ENCODE measurements at regions not wholly inside any gene's neighbourhood (a gene's known extent, or its start where the extent isn't known, plus 50 kb on each side); places are given as distances from the start of the nearest gene placed in this dataset.
"Not testable (repeated sequence)": the region's sequence is repeated elsewhere in the genome, so short reads cannot be mapped to it uniquely, and the experiment has no call there.

DNA sequence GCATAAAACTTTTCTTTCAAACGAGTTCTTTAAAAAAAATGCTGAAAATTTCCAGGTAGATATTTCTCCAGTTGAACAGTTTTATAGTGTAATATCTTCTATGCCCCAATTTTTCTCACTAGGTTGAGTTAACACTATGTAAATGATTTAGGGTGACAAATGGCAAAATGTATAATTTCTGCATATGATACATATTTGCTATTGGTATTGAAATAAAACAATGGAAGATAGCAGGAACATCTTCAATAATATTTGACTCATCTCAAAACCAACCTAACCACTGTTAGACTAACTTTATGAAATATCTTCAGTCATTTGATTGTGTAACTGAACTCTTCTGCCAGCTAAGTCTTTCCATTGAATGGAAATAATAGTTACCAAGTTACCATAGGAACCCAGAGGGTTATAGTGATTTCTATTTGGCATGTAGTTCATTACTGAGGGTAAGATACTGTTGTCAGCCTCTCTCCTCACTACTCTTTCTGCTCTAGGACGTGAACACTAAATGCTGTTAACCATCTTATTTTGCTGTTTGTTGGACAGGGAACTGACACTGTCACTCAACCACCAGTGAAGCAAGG is 824.7 kb upstream of the NECTIN3 start:
- DNase-seq = no peak

DNA sequence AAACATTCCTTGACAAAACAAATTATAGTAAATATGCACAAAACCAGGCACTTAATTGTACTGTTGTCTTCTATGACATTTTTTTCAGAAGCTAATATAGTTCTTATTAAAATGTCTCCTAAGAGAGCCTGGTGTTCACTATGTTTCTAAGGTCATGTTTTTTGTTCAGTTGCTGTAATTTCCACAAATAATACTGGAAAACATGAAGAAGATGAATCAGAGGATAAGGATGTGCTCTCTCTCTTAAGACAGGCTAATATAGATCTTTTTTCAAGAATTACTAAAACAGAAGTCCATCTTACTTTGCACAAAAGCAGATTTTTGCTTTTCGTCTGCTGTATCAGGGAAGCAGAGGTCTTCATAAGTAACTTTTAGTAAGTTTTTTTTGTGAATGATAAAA is 823.0 kb upstream of the NECTIN3 start:
- DNase-seq = no peak

DNA sequence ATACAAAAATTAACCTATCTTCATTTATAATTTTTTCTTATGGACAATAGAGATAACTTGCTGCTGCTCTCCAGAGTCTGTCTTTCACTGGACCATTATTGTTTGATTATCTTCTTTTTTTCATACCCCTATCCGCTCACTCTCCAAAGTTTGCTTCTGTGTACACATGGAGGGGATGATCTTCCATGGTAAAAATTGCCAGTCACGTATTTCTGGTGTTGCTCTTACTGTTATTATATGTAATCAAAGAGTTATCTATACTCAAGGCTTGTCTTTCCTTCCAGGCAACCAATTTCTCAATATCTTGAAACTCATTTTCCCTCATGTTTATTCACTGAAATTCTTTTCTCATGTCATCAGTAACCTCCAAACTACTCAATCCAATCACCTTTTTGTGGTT is 817.8 kb upstream of the NECTIN3 start:
- no peak for DNase-seq

DNA sequence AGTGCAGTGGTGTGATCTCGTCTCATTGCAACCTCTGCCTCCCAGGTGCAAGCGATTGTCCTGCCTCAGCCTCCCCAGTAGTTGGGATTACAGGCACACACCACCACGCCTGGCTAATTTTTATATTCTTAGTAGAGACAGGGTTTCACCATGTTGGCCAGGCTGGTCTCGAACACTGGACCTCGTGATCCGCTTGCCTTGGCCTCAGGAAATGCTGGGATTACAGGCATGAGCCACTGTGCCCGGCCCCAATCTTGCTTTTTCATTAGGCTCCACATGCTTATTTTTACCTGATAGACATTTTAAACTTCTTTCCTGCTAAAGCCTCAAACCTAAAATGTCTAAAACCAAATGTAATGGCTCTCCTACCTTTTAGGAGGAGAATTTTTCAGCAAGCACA is 817.0 kb upstream of the NECTIN3 start:
- no peak for DNase-seq

DNA sequence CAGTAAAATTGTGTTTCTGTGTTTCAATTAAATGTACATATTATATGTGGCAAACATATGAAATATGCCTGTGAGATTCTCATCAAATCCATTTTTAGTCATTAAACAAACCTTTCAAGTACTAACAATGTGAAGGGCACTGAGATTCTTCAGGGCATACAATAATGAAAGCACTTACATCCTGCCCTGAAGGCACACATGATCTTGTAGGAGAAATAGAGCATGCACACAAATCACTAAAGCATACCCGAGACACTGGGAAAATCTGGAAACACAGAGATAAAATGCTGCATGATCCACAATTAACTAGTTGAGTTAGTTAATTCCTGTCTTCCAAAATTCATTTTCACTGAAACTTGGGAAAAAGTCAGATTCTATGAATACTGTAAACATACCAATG is 810.5 kb upstream of the NECTIN3 start:
- DNase-seq = no peak

DNA sequence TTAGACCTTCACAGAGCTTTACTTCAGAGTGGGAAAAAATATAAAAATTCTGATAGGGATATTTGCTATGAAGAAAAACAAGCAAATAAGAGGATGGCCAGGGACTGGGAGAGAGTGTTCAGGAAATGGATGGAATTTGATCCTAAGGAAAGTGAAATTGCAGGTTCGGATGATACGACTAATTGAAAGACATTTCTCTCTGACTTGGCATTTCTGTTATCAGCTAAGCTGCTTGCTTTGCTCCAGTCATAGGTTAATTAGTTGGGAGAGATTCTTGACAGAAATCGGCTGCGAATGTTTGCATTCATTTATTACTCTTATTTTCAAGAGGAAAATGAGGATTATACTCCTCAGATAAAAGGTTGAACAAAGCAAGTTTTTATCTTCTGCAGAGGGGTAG is 808.7 kb upstream of the NECTIN3 start:
- no peak for DNase-seq

DNA sequence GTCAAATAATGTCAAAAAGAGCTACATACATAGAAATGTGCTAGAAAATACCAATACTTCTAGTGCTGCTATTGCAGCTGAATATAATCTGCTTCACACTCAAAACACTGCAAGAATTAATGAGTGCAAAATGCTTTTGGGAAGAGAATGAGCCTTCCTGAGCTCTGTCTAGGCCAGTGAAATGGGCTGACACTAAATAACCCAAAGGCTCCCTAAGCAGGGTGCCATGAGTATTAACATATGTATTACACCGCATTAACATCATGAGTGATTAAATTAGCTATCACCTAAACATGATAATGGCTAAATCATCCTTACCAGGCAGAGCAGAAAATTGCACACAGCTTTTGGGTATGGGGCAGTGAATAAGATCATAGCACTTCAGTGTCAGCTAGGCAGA is 806.3 kb upstream of the NECTIN3 start:
- no peak for DNase-seq

DNA sequence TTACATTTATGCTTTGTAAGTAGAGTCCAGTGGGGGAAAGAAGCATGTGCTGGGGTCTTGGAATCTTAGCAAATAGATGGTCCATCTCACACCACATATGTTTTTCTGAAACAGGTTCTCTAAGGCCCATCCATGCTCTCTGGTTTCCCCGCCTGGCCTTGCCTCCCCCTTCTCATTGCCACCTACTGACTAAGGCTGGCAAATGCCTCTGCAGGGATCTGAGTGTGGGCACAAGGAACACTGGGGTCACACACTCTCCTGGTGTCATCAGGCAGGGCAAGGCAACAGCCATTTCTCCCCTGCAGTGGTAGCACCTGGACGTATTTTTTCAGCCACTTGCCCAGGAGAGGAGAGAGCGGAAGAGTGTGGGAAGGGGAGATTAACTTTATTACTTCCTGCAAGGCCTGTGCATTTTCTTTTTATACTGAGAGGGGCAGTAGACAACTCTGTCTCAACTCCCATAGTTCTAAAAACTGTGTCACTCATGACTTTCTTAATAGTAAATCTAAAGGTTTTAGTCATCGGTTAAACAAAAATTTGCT is 804.2 kb upstream of the NECTIN3 start:
- DNase-seq = no peak

DNA sequence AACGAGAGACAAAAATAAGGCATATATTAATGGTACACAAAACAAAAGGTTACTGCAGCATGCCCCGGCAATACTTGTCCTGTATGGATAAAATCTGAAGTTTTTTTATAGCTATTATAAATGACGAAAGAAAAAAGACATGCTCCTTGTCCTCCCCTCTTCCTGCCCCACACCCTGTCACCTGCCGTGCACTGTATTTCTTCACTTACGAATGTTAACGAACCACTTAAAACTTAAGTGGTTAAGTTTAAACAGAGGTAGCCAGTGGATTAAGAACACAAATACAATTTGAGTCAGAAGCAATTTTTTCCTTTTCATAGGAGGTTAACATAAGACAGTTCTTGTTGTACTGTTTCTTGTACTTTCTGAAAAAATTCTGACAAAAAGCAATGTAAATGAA is 799.1 kb upstream of the NECTIN3 start:
- no peak for DNase-seq

DNA sequence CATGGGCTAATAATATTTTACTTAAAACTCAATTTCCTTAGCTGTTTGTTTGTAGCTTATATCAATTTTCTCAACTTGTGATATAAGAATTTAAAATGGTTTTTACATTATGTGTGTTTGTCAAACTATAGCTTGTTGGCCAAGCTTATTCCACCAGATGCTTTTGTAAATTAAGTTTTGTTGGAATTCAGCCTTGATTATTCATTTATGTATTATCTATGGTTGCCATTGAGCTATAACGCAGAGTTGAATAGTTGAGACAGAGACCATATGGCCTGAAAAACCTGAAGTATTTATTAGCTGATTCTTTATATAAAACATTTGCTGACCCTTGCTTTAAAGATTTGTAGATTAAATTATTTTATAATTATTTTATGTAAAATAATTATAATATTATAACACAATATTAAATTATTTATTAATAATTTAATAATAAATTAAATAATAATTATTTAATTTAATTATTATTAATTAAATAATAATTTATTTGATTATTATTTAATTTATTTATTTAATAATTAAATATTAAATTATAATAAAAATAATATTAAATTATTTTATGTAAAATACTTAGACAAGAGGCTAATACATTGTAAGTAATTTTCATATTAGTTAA is 779.6 kb upstream of the NECTIN3 start:
- no peak for DNase-seq

DNA sequence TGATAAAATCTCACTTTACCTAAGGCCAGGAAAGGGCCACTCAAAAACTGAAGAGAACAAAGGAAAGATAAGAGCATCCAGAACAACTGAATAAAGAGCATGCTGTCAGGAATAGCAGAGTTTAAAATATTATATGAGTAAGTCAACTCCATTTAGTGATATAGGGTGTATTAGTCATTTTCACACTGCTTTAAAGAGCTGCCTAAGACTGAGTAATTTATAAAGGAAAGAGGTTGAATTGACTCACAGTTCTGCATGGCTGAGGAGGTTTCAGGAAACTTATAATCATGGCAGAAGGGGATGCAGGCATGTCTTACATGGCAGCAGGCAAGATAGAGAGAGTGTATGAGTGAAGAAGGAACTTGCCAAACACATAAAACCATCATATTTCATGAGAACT is 778.0 kb upstream of the NECTIN3 start:
- DNase-seq = no peak

DNA sequence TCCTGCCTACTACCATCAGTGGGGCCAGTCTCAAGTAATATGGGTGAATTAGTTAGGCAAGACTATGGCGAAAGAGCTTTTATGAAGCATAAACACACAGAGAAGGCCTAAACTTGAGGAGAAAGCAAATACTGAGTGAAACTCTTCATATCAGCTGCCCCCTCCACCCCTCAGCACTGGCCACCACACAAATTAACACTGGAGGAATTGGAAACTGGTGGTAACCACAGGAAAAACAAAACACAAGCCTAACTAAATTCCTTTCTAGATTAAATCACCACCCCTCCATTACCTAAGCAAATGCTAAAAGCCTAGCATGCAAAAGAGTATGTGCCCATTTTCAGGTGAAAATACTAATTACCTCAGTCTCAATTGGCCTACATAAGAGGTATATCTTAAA is 774.7 kb upstream of the NECTIN3 start:
- DNase-seq = no peak

DNA sequence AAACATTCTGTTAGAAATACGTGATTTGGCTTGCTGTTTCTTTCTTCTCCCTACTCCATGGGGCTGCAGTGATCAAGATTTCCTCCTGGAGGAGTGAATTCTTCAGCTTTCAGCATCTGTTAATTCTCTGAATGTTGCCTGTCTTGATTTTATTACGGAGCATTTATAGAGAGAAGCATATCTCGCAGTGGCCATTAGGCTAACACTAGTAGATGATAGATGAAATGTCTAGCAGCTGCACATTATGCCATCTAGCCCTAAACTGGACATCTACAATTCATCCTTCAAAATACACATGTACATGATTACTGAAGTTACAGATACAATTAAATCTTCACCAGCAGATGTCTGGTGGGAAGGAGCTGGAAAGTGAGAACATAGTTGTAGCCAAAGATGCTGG is 769.8 kb upstream of the NECTIN3 start:
- no peak for DNase-seq

DNA sequence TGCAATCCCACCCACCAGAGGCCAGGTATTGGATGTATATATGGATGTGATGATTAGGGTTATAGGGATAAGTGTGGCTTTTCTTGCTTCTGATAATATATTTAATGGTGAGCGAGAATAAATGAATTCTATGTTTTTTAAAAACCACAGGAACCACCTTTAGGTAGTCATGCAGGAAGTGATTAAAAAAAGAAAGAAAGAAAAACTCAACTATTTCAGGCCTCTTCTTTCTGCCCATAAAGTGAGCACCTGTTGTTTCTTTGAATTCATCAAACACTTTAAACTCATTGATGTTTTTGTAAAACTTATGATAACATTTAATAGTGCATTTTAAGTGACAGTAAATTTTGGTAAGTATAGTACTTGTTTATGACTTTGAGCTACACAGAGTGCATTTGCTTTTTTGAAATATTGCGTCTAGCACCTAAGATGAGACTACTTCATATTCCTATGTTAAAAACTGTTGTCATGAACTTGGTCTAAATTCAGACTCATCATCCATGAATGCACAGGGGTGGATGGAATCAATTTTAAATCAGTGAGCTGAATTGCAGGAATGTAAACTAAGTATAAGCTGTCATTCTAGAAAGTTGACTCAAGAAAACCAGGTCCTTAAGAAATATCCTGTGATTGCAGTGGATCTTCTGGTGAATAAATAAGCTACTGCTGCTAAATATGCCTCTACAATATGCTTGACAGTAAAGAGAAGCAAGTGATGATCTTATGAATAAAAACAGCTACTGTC is 764.4 kb upstream of the NECTIN3 start:
- DNase-seq = no peak

DNA sequence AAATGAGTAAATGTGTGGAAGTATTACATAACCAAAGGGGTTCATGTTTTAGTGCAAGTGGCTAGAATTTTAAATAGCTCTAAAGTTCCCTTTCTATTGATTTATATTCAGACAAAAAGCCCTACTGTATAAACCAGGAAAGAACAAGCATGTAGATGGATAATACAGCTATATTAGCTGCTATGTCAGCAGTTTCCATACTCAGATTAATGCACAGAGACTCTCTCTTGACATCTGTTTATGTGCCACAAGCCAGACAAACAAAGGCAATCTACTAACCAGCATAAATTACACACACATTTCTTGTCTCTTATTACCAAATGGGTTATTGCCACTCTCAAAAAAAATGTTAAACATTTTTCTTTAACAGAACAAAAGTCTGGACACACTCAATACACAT is 760.1 kb upstream of the NECTIN3 start:
- DNase-seq = no peak

DNA sequence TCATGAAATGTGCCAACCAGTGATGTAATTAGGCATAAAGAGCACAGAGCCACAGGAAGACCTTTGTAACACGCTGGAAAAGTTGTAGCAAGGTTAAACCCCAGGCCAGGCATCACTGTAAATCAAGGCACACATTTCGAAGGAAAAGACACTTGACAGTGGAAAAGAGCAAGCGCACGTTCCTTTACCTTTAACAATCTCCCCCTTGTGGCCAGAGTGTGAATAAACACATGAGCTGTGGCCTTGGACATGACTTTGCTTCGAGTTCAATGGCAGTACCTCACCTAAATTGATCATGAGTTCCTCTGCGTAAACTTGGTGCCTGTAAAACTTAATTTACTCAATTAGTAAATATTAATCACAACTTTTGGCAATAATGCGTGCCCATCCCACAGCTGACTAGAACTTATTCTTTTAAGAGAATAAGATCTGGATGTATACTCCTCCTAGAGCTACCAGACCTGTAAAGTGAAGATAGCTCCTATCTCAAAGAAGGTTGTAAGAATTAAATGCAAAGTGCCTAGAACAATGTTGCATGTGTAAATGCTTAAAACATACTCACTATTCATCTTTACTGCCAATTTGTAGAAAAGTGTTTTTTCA is 757.0 kb upstream of the NECTIN3 start:
- DNase-seq = peak; percentile 36 to 71

DNA sequence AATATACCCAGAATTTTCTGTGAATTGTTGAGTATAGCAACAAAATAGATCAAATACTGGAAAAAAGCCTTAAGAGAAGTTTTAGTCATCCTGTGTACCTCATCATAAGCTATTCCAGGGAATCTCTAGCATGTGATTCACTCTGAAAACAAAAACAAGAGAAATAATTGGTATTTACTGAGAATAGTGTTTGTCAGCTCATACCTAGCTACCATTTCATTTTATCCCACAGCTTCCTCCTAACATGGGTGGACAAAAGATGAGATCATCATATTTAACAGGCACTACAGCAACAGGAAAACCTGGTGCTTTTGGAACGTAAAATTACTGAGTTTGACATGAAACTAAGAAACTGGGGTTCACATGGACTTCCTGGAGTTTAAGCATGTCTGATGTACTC is 753.5 kb upstream of the NECTIN3 start:
- no peak for DNase-seq

DNA sequence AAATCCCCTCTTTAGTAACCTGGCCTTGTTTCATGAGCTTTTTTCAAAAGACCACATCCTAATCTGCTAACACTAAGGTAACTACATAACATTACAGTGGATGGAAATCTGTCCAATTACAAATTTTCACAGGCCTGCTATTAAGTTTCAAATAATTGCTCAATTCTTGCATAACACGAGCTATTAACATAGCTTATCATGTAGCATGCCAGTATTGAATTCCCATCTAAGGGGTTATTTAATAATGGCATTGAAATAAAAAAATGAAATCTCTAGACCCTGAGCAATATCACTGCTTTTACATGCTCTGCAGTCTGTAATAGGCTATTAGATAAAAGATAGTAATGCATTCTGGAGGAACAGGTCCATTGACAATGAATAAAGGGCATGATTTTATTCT is 748.3 kb upstream of the NECTIN3 start:
- no peak for DNase-seq

DNA sequence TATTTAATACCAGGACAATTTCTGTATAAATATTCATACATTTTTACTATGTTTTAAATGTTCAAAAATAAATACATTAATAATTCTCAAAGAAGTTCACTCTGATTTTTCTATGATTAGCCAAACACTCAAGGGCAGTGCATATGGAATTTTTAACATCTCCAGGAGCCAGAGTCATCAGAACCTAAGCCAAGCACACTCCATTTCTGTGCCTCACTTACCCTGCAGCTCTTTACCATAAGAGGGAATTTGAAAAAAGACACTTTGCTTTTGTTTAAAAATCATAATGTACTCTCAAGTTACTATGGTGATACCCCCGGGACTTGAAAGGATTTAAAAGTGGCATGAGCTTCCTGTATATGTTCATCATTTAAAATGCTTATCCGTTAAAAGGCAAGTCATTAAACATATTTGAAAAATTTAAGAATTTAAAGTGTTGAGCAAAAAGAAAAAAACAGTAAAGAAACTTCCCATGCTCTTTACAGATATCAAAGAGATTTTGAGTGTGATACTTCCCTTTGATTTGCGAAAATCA is 747.4 kb upstream of the NECTIN3 start:
- DNase-seq = no peak

DNA sequence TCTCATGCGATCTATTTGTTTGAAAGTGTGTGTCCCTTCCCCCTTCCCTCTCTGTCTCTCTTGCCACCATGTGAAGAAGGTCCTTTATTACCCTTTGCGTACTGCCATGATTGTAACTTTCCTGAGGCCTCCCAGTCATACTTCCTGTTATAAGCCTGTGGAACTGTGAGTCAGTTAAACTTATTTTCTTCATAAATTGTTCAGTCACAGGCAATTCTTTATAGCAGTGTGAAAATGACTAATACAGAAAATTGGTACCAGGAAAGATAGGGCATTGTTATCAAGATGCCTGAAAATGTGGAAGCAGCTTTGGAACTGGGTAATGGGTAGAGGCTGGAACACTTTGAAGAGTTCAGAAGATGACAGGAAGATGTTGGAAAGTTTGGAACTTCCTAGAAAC is 743.7 kb upstream of the NECTIN3 start:
- no peak for DNase-seq

DNA sequence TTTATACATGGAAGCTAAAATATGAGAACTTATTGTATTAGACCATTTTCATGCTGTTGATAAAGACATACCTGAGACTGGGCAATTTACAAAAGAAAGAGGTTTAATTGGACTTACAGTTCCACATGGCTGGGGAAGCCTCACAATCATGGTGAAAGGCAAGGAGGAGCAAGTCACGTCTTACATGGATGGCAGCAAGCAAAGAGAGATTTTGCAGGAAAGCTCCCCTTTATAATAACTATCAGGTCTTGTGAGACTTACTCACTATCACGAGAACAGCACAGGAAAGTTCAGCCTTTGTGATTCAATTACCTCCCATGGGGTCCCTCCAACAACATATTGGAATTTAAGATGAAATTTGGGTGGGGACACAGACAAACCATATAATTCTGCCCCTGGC is 740.1 kb upstream of the NECTIN3 start:
- DNase-seq = not testable (repeated sequence)

DNA sequence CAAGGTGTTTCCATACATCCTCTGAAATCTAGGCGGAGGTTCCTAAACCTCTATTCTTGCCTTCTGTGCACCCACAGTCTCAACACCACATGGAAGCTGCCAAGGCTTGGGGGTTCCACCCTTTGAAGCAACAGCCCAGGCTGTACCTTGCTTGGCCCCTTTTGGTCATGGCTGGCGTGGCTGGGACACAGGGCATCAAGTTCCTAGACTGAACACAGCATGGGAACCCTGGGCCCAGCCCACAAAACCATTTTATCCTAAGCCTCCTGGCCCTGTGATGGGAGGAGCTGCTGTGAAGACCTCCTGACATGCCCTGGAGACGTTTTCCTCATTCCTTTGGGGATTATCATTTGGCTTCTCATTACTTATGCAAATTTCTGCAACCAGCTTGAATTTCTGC is 739.0 kb upstream of the NECTIN3 start:
- no peak for DNase-seq

DNA sequence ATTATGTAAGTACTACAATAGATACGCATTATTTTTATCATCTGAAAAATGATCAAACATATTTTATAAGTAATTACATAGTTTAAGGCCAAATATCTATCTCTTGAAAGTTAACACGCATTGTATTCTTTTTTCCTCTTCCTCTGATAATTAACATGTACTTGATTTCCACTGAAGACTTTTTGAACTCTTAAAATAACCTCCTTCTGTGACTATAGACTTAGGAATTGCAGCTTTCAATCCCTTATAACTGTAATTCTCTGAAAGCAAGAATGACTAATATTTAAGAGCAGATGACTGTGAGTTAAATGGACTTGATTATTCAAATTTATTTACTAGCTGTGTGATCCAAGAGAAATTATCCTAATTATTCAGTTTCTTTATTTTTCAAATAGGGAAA is 730.6 kb upstream of the NECTIN3 start:
- DNase-seq = no peak

DNA sequence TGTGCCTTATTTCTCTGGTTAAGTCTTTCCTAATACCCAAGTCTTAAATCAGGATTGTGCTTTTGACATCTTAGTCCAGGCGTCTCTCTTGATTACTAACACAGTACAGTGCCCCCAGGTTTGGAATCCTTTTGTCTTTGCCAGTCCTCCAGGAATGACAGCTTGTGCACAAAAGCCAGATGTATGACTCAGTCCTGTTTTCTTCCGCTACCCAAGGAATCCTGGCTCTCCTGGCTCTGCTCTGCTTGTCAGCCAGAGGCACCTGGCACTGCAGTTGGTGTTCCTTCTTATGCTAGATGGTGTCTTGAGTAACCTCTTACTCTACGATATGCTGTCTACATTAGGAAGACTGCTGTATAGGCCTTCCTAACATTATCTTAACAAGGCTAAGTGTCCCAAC is 728.2 kb upstream of the NECTIN3 start:
- no peak for DNase-seq
